H1 (cell line): ENCODE measurements at regions not wholly inside any gene's neighbourhood (a gene's known extent, or its start where the extent isn't known, plus 50 kb on each side); places are given as distances from the start of the nearest gene placed in this dataset.

ENCODE experiments used
- CTCF ChIA-PET: fragments of 300-600 bp; sonication (Branson Sonifier 250); formaldehyde crosslinking; loops from one replicate; lab custom pipeline; 2021; ENCODE audit not compliant: partially characterized antibody; lab: Charles Lee
- POLR2A ChIA-PET: fragments of 300-600 bp; sonication (Branson Sonifier 250); formaldehyde crosslinking; loops from one replicate; lab custom pipeline; 2021; ENCODE audit warnings: inconsistent platforms; ENCODE audit not compliant: partially characterized antibody; lab: Charles Lee
- DNase-seq, 2 experiments: peaks; one replicate each; pipeline versions ENCODE4 v3.0.0 to v3.0.0-alpha.2; 2010 to 2022; ENCODE audit warnings: low spot score in 2 of 2, low read depth in 1 of 2, mixed read lengths in 1 of 2
- FAIRE-seq: peaks from 2 replicates; lab custom pipeline; 2011; peaks lifted over from hg19 to GRCh38; lab: Jason Lieb, UNC
- H2AFZ ChIP-seq: 2 replicates; pipeline ENCODE4 v1.8.1; 2012; ENCODE audit warnings: low read length, inconsistent platforms
- H2AK5ac ChIP-seq: 2 replicates; pipeline ENCODE4 v1.6.1; 2013; ENCODE audit warnings: low read depth, low read length
- H2BK120ac ChIP-seq: replicated peaks from 2 replicates; pipeline ENCODE3; 2013; ENCODE audit warnings: low read depth, low read length, inconsistent platforms
- H2BK12ac ChIP-seq: 2 replicates; pipeline ENCODE4 v1.6.1; 2013; ENCODE audit warnings: low read depth, low read length
- H2BK15ac ChIP-seq: 2 replicates; pipeline ENCODE4 v1.6.1; 2013; ENCODE audit warnings: low read length
- H2BK20ac ChIP-seq: 2 replicates; pipeline ENCODE4 v1.6.1; 2013; ENCODE audit warnings: low read length
- H2BK5ac ChIP-seq: 2 replicates; pipeline ENCODE4 v1.6.1; 2013; ENCODE audit warnings: low read depth, low read length
- H3K14ac ChIP-seq: 2 replicates; pipeline ENCODE4 v1.6.1; 2013; ENCODE audit warnings: inconsistent platforms; ENCODE audit not compliant: insufficient read length
- H3K18ac ChIP-seq: 2 replicates; pipeline ENCODE4 v1.6.1; 2013; ENCODE audit warnings: low read length; ENCODE audit errors: extremely low read depth
- H3K23ac ChIP-seq: 2 replicates; pipeline ENCODE4 v1.6.1; 2013; ENCODE audit warnings: inconsistent platforms; ENCODE audit not compliant: insufficient read length
- H3K23me2 ChIP-seq: 2 replicates; pipeline ENCODE4 v1.6.1; 2013; ENCODE audit warnings: low read depth, low read length
- H3K27ac ChIP-seq: 2 replicates; pipeline ENCODE4 v1.6.1; 2011; ENCODE audit warnings: low read depth, low read length, inconsistent platforms
- H3K27me3 ChIP-seq, 4 experiments: replicated peaks in 1 of 4; 1 replicate in 1 of 4; 2 replicates in 3 of 4; pipeline versions ENCODE4 v1.6.1 to v1.8.1; 2011 to 2013; ENCODE audit warnings: low read length in 3 of 4, mild to moderate bottlenecking in 3 of 4, inconsistent platforms in 2 of 4, mixed read lengths in 2 of 4, moderate library complexity in 1 of 4; ENCODE audit not compliant: control insufficient read depth in 3 of 4, insufficient read depth in 3 of 4; ENCODE audit errors: extremely low read depth in 1 of 4
- H3K36me3 ChIP-seq, 4 experiments: 2 replicates each; pipeline versions ENCODE4 v1.6.1 to v1.8.1; 2011 to 2013; ENCODE audit warnings: mild to moderate bottlenecking in 4 of 4, low read length in 3 of 4, moderate library complexity in 2 of 4, control low read depth in 1 of 4, inconsistent platforms in 1 of 4; ENCODE audit not compliant: insufficient read depth in 4 of 4, control insufficient read depth in 2 of 4
- H3K4ac ChIP-seq: replicated peaks from 2 replicates; pipeline ENCODE3; 2013; ENCODE audit warnings: low read length, low read depth, mixed read lengths, inconsistent platforms; ENCODE audit not compliant: insufficient read length
- H3K4me1 ChIP-seq, 4 experiments: replicated peaks in 1 of 4; 1 replicate in 1 of 4; 2 replicates in 3 of 4; pipeline versions ENCODE4 v1.6.1 to v1.8.1; 2011 to 2013; ENCODE audit warnings: low read length in 3 of 4, inconsistent platforms in 2 of 4, mixed read lengths in 1 of 4; ENCODE audit not compliant: insufficient read depth in 4 of 4, control insufficient read depth in 3 of 4
- H3K4me2 ChIP-seq, 2 experiments: 2 replicates each; pipeline versions ENCODE4 v1.6.1 to v1.8.1; 2011 to 2013; ENCODE audit warnings: low read depth in 2 of 2, low read length in 2 of 2, control low read depth in 1 of 2, inconsistent platforms in 1 of 2, mild to moderate bottlenecking in 1 of 2; ENCODE audit not compliant: insufficient read depth in 1 of 2
- H3K4me3 ChIP-seq, 4 experiments: fragments of 200-600, 300-600 bp in 1 of 4; sonication (generic), shearing (Covaris generic), sonication (Bioruptor Twin) in 1 of 4; 2 replicates each; pipeline versions ENCODE4 v1.5.1 to v1.8.1; 2011 to 2016; ENCODE audit warnings: low read length in 4 of 4, low read depth in 3 of 4, control low read depth in 2 of 4, inconsistent platforms in 2 of 4, mild to moderate bottlenecking in 2 of 4, mixed read lengths in 1 of 4, moderate library complexity in 1 of 4; ENCODE audit not compliant: insufficient read depth in 2 of 4; ENCODE audit errors: extremely low read depth in 1 of 4
- H3K56ac ChIP-seq: replicated peaks from 2 replicates; pipeline ENCODE3; 2013; ENCODE audit warnings: low read depth, mild to moderate bottlenecking, mixed read lengths, low read length, inconsistent platforms; ENCODE audit not compliant: insufficient read length
- H3K79me1 ChIP-seq: 2 replicates; pipeline ENCODE4 v1.6.1; 2013; ENCODE audit warnings: low read depth, low read length, control low read depth
- H3K79me2 ChIP-seq, 2 experiments: 2 replicates each; pipeline versions ENCODE4 v1.6.1 to v1.8.1; 2012 to 2013; ENCODE audit warnings: low read length in 2 of 2, mild to moderate bottlenecking in 2 of 2, inconsistent platforms in 1 of 2; ENCODE audit not compliant: insufficient read depth in 2 of 2, control insufficient read depth in 1 of 2
- H3K9ac ChIP-seq, 4 experiments: replicated peaks in 1 of 4; 1 replicate in 1 of 4; 2 replicates in 3 of 4; pipeline versions ENCODE4 v1.6.1 to v1.8.1; 2011 to 2013; ENCODE audit warnings: low read depth in 3 of 4, low read length in 3 of 4, control low read depth in 2 of 4, mild to moderate bottlenecking in 2 of 4, moderate library complexity in 2 of 4, inconsistent platforms in 1 of 4; ENCODE audit errors: extremely low read depth in 1 of 4
- H3K9me3 ChIP-seq, 2 experiments: 2 replicates each; pipeline versions ENCODE4 v1.6.1 to v1.8.1; 2012 to 2013; ENCODE audit warnings: mild to moderate bottlenecking in 2 of 2, moderate library complexity in 2 of 2, control low read depth in 1 of 2, inconsistent platforms in 1 of 2, low read depth in 1 of 2, low read length in 1 of 2, mixed read lengths in 1 of 2; ENCODE audit not compliant: insufficient read depth in 2 of 2
- H4K20me1 ChIP-seq, 2 experiments: replicated peaks in 1 of 2; 2 replicates each; pipeline versions ENCODE3 to v1.8.1; 2011 to 2013; ENCODE audit warnings: inconsistent platforms in 2 of 2, low read length in 2 of 2, mild to moderate bottlenecking in 1 of 2; ENCODE audit not compliant: insufficient read depth in 2 of 2, control insufficient read depth in 1 of 2
- H4K5ac ChIP-seq: 2 replicates; pipeline ENCODE4 v1.6.1; 2013; ENCODE audit warnings: low read length, low read depth, mixed read lengths, inconsistent platforms; ENCODE audit not compliant: insufficient read length
- H4K8ac ChIP-seq: 2 replicates; pipeline ENCODE4 v1.8.0; 2013; ENCODE audit warnings: mild to moderate bottlenecking, moderate library complexity, low read length, inconsistent platforms; ENCODE audit not compliant: insufficient read depth; ENCODE audit errors: extremely low read depth
- H4K91ac ChIP-seq: replicated peaks from 2 replicates; pipeline ENCODE3; 2013; ENCODE audit warnings: low read length, mixed read lengths, inconsistent platforms; ENCODE audit not compliant: insufficient read length
- ASH2L ChIP-seq: fragments of 200-600, 300-600 bp; sonication (generic); IDR thresholded peaks from one replicate; pipeline ENCODE4 v1.7.1; 2017; ENCODE audit warnings: low read length
- HDAC2 ChIP-seq, 2 experiments: fragments of 300-600 bp in 1 of 2; sonication (generic) in 1 of 2; IDR thresholded peaks; 2 replicates each; pipeline ENCODE4 v1.6.1; 2011 to 2012; ENCODE audit warnings: low read depth in 2 of 2, low read length in 2 of 2, mild to moderate bottlenecking in 2 of 2, moderate library complexity in 2 of 2, borderline replicate concordance in 1 of 2, inconsistent platforms in 1 of 2
- JUND ChIP-seq: IDR thresholded peaks from 2 replicates; pipeline ENCODE4 v1.6.1; 2011; ENCODE audit warnings: mild to moderate bottlenecking, improper control_type of control experiment, low read length
- RFX5 ChIP-seq: IDR thresholded peaks from 2 replicates; pipeline ENCODE4 v1.6.1; 2011; ENCODE audit warnings: low read depth, low read length, improper control_type of control experiment, borderline replicate concordance
- WGBS, 2 experiments: shearing (Covaris generic) in 1 of 2; methylation state at CpG; one replicate each; pipeline versions ENCODE4 v1.1.6 to v1.1.7; 2013 to 2015; ENCODE audit warnings: low lambda C conversion rate in 2 of 2, mixed read lengths in 2 of 2, inconsistent platforms in 1 of 2, low coverage in 1 of 2, missing lambda C conversion rate in 1 of 2; ENCODE audit not compliant: insufficient replicate concordance in 2 of 2, insufficient coverage in 1 of 2, insufficient read length in 1 of 2; ENCODE audit errors: extremely low coverage in 1 of 2, missing lambda C conversion rate in 1 of 2; 5-methylcytosine and 5-hydroxymethylcytosine counted together

DNA sequence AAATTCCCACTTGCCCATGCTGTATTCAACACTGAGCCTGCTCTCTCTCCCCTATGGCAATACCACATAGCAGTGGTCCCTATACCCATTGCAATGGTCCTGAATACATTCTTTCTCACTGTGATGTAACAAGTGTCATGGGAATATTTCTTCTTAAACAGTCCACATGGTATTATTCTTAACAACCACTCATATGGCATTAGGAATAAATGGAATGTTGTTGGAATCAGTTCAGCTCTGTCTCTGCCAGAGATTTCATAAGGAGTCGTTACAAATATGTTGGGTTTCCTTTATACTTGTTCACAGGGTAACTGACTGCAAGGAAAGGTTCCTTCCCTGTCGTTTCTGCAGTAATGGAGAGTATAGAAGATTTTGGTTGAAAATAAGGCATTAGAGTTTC, 128.3 kb upstream of the SPATA13 start:
- Histone ChIP-seq H2BK12ac (no peak overlapping the region), H3K36me3 (no peaks in the 10 kb centered on the region), H3K79me1 (no peaks in the 10 kb centered on the region), H3K23ac (no peak overlapping the region), H3K14ac (no peak overlapping the region), H2BK20ac (no peak overlapping the region), H3K79me2 (no peaks in the 10 kb centered on the region), H4K91ac (no peak overlapping the region), H3K9me3 (no peaks in the 10 kb centered on the region), H3K18ac (no peak overlapping the region), H2BK120ac (no peak overlapping the region), H3K27me3 (no peaks in the 10 kb centered on the region), H3K4ac (no peak overlapping the region), H3K4me1 (no peaks in the 10 kb centered on the region), H2BK5ac (no peak overlapping the region), H4K5ac (no peak overlapping the region), H3K56ac (no peak overlapping the region), H3K9ac (no peak overlapping the region), H3K27ac (no peak overlapping the region), H4K8ac (no peak overlapping the region), H4K20me1 (no peaks in the 10 kb centered on the region), H3K4me3 (no peak overlapping the region), H2AFZ (no peak overlapping the region), H2BK15ac (no peak overlapping the region), H3K4me2 (no peak overlapping the region), H3K23me2 (no peaks in the 10 kb centered on the region), H2AK5ac (no peak overlapping the region)
- WGBS, 2 experiments, result 92% methylated on average over 2 of the region's 2 CpGs; no CpG with 5 or more reads in 1 of the 2 experiments
- TF ChIP-seq JUND (no peak), ASH2L (no peak), HDAC2 (IDR thresholded peaks at IDR 0.05; ENCODE audit: borderline replicate concordance in 1 of 2, low read depth in 2 of 2, low read length in 2 of 2) (no peak), RFX5 (no peak)
- ChIA-PET CTCF (interaction anchor here (0.9 to 2.1 kb wide), 4 partner anchors 9 to 197 kb away, joined by 3 to 7 read pairs (median 4); no protein-coding TSS in a partner anchor), POLR2A (no interaction called here)
- DNase-seq, result no peak
- no peak for FAIRE-seq
